GM21529 (cell line): ENCODE measurements at regions not wholly inside any gene's neighbourhood (a gene's known extent, or its start where the extent isn't known, plus 50 kb on each side); places are given as distances from the start of the nearest gene placed in this dataset.
"Not testable (repeated sequence)": the region's sequence is repeated elsewhere in the genome, so short reads cannot be mapped to it uniquely, and the experiment has no call there.

Experiments used
- ATAC-seq: cut with Tn5 transposase; IDR thresholded peaks from one replicate; pipeline ENCODE4 v1.9.1; 2021; ENCODE audit not compliant: unreplicated experiment

GRCh38 chr13:109403012-109403421 is 383.4 kb downstream of the IRS2 start:
- no peak for ATAC-seq

GRCh38 chr13:109401891-109402290 is 384.5 kb downstream of the IRS2 start:
- no peak for ATAC-seq

GRCh38 chr13:109401307-109401706 is 385.1 kb downstream of the IRS2 start:
- ATAC-seq: no peak

- no peak for ATAC-seq
Measured at GRCh38 chr13:109400624-109401257, 385.6 kb downstream of the IRS2 start.

- no peak for ATAC-seq
Measured at GRCh38 chr13:109400209-109400608, 386.2 kb downstream of the IRS2 start.

- ATAC-seq: not testable (repeated sequence)
Measured at GRCh38 chr13:109398071-109398470, 388.3 kb downstream of the IRS2 start.

GRCh38 chr13:109397285-109397684 is 389.1 kb downstream of the IRS2 start:
- no peak for ATAC-seq

- ATAC-seq: no peak
Measured at GRCh38 chr13:109396266-109396665, 390.1 kb downstream of the IRS2 start.

GRCh38 chr13:109395014-109395413 is 391.4 kb downstream of the IRS2 start:
- ATAC-seq: no peak

- ATAC-seq: no peak
Measured at GRCh38 chr13:109394311-109394988, 391.9 kb downstream of the IRS2 start.

GRCh38 chr13:109393045-109393444 is 393.3 kb downstream of the IRS2 start:
- no peak for ATAC-seq

- no peak for ATAC-seq
Measured at GRCh38 chr13:109390391-109390790, 396.0 kb downstream of the IRS2 start.

- no peak for ATAC-seq
Measured at GRCh38 chr13:109389892-109390345, 396.5 kb downstream of the IRS2 start.

- no peak for ATAC-seq
Measured at GRCh38 chr13:109389456-109389855, 396.9 kb downstream of the IRS2 start.

GRCh38 chr13:109387471-109387870 is 398.9 kb downstream of the IRS2 start:
- no peak for ATAC-seq

GRCh38 chr13:109385242-109385560 is 401.2 kb downstream of the IRS2 start:
- no peak for ATAC-seq

GRCh38 chr13:109384491-109385241 is 401.7 kb downstream of the IRS2 start:
- ATAC-seq: no peak

- no peak for ATAC-seq
Measured at GRCh38 chr13:109383683-109384082, 402.7 kb downstream of the IRS2 start.

- no peak for ATAC-seq
Measured at GRCh38 chr13:109381546-109382180, 404.7 kb downstream of the IRS2 start.

GRCh38 chr13:109380457-109380856 is 405.9 kb downstream of the IRS2 start:
- no peak for ATAC-seq

GRCh38 chr13:109379930-109380329 is 406.5 kb downstream of the IRS2 start:
- no peak for ATAC-seq

GRCh38 chr13:109376936-109377335 is 409.4 kb downstream of the IRS2 start:
- no peak for ATAC-seq
